GM18907 (cell line): ENCODE measurements at regions not wholly inside any gene's neighbourhood (a gene's known extent, or its start where the extent isn't known, plus 50 kb on each side); places are given as distances from the start of the nearest gene placed in this dataset.

ENCODE experiments used
- ATAC-seq: cut with Tn5 transposase; IDR thresholded peaks from one replicate; pipeline ENCODE4 v1.9.1; 2021; ENCODE audit warnings: mild to moderate bottlenecking, moderate library complexity; ENCODE audit not compliant: unreplicated experiment

DNA sequence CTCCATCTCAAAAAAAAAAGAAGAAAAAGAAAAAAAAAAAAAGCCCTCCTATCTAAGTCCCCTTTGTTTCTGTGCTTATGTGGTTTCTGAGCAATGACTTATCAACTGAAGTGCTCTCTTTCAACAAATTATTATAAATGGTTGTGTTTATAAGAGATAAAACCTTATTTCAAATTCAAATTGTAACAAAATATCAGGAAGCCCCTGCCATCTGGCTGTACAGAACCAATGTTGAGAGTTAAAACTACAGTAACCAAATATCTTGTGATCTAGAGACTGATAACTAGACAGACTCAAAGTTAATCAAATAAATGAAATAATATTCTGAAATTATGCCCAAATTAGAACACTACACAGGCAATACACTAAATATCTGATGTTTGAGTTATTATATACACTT is 143.0 kb upstream of the CPNE8 start:
- ATAC-seq, result no peak

DNA sequence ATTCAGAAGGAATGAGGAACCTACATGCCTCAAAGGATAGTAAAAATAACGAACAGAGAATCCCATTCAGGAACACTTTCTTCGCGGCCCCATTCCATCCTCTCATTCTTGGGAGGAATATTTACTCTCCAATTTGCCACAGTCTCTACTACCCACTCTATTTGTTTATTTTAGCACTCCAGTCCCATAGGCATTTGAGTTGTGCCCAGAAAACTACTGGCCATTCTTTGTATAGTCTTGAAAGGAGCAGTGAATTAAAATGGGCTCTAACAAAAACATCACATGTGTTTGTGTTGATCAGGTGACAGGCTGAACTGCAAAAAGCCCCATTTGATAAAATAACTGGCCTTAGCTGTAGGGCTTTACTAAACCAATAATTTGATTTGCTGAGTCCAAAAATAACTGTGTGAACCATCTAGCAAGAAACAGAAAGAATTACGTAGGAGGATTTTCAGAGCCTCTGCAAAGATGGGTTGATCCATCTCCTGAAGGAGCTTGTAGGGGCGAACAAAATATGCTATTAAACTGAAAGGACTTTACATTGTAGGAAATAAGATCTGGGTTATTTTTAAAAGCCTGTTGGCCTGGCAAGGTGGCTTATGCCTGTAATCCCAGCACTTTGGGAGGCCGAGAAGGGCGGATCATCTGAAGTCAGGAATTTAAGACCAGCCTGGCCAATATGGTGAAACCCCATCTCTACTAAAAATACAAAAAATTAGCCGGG is 142.3 kb upstream of the CPNE8 start:
- no peak for ATAC-seq

DNA sequence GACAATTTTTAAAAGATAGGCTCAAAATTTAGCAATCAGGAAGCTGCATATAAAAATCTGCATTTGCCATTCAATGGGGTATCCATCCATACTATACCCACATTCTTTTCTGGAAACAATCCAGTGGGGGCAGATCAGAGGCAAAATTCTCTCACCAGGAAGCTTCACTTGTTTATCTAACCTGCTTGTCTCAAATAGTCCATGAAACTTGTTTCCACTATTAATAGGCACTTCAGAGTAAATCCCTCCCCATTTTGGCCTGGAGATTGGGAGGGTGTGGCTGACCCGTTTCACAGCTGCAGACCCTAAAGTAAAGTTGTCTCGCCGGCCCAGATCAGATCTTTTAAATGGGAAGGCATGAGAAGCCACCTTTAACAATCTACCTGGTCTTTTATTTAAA is 139.4 kb upstream of the CPNE8 start:
- ATAC-seq, result no peak

DNA sequence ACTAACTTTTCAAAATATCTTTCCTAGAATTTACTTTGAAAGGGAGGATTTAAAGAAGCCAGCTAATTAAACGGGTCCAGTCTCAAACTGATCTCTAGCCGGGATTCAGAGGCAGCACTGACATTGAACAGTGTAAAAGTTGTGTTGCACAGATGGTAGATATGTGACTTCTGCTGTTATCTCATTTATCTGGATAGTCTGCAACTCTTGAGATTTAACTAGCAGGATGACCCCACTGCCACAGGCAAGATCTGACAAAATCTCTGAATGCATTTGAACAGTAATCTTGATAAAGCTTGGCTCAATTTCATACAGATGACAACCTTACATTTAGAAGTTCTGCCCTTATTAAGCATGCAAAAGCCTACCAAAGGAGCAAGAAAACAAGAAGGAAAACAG is 138.0 kb upstream of the CPNE8 start:
- no peak for ATAC-seq

DNA sequence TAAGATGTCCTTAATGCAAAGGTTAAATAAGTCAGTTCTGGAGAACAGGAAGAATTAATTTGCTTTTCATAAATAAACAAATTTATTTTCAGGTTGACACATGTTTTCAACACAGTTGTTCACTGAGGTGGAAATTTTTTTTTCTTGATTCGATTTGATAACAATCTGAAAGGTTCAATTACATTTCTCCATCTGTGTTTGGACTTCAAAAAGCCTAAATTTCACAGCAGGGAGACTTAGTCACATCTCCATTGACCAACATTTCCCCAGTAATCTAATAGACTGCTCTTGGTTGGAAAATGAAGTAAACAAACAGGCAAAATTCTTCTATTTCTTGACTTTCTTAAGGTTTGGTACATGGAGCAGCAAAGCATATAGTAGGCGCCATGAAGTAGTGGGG is 134.9 kb upstream of the CPNE8 start:
- ATAC-seq, result no peak

DNA sequence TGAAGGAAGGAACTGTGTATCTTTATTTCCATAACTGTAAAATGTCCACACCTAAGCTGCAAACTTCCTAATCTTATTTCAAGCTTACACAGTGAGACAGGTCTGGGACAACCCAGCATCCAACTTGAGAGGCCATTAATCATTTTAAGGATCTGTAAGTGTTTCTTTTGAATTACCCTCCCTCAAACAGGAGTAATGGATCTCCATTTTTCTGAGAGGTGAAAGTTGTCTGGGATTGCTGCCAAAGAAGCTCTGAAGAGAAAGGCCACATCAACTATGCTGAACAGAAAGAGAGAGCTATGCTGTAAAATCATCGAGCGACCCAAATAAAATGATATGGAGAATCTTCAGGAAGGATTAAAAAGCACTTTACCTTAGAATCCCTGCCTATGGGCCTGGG is 131.7 kb upstream of the CPNE8 start:
- no peak for ATAC-seq

DNA sequence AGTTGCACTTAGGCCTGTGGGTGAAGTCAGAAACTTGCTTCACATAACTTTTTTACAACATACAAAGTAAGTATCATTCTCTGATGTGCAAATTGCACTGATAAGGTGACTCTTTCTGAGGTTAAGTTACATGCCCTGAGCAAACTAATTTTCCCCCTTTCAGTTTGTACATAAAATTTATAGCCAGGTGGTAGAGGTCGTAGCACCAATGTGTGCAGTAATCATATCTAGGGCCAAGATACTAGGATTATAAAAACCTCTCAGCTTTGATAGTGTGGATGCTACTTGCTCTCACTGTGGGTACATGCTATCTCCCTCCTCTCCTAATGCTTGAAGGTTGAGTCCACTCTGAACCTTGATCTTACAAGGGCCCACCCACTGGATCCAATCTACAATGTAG is 130.7 kb upstream of the CPNE8 start:
- no peak for ATAC-seq

DNA sequence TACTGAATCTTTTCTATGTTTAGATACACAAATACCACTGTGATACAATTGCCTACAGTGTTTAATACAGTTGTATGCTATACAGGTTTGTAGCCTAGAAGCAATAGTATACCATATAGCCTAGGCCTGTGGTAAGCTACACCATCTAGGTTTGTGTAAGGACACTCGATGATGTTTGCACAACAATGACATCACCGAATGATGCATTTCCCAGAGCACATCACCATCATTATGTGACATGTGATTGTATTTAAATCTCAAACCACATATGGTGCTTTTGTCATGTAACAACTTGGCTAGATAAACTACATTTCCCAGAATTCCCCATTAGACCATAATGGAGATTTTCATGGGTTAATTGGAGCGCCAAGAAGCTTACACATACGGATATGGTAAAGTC is 128.4 kb upstream of the CPNE8 start:
- no peak for ATAC-seq

DNA sequence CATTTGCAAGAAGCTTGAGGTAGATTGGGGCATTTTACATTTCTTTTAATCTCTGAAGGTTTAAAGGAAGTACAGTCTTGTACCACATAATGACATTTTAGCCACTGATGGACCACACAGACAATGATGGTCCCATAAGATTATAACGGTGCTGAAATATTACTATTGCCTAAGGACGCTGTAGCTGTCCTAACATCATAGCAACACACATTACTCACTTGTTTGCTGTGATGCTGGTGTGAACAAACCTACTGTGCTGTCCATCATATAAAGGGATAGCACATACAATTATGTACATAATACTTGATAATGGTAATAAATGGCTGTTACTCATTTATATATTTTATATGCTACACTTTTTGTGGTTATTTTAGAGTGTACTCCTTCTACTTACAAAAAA is 127.1 kb upstream of the CPNE8 start:
- ATAC-seq, result no peak

DNA sequence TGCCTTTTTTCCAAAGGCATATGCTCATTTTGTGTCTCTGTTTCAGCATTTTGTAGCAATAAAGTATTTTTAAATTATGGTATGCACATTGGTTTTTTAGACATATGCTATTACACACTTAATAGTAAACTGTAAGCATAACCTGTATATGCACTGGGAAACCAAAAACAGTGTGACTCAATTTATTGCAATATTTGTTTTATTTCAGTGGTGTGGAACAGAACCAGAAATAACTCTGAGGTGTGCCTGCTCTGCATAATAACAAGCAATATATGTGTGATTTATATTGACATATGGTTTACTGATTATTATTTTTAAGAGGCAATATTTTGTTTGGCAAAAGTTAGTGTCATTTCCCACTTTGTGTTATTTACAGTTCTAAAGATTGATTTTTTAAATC is 126.6 kb upstream of the CPNE8 start:
- ATAC-seq, result no peak

DNA sequence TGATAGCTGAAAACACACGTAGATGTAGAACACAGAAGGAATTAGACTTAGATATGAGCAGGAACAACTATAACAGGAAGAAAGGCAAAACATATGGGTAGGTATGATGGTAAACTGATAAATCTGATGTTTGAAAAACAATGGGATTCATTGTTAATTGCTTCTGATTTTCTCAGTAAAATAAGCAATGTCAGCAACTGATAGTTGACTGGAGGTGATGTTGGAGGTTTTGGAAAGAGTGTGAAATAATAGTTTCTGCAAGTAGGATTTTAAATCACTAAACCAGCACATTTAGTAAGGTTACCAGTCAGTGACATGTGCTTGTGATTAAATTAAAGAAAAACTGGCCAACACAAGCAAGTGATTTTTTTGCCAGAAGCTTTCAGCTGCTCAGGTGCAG is 123.0 kb upstream of the CPNE8 start:
- no peak for ATAC-seq

DNA sequence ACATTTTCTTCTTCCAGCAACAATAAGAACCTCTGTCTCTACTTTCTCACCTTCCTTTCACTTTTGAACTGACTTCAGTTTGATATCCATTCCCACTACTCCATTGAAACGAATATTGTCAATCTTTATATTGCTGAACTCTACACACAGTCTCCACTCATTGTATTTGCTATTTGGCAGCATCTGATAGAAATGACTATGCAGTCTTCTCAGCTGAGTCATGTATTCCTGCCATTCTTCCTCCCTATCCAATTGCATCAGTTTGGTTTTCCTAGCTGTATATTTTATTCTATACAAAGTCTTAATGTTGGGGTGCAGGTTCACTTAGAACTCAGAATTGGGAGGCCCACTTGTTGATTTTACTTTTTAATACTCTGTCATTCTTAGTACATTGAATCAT is 107.5 kb upstream of the CPNE8 start:
- no peak for ATAC-seq

DNA sequence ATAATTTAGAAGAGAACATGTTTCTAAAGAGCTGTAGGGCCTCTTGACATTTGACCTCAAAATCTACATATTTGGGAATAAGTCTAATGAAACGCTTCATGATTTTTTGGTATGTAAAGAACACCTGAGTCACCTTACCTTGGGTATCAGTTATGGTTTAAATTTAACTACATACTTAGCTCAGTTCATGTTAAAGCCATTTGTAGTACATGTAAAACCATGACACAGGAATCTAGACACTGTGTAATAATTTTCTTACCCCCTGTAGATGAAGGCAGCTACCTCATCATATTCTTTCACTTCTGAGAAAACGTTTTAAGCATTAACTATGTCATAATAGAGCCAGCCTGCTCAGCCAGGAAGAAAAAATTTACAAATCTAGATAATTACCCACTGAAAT is 105.8 kb upstream of the CPNE8 start:
- no peak for ATAC-seq

DNA sequence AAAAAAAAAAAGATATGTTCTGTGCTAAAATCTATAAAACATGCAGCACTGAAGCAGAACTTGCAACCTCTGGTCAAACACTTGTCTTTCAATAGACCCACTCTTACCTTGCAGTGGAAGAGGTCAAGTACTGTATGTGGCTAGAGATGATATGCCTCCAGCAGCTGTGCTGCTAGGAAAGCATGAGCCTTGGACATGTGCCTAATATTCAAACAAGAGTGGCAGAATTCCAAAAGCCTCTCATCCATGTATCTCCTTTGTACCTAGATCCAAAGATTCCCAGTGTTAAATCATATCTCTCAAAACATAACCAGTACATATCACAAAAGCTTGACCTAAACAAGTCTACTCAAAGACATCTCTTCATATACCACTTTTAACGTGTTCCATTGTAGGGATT is 105.0 kb upstream of the CPNE8 start:
- ATAC-seq, result no peak

DNA sequence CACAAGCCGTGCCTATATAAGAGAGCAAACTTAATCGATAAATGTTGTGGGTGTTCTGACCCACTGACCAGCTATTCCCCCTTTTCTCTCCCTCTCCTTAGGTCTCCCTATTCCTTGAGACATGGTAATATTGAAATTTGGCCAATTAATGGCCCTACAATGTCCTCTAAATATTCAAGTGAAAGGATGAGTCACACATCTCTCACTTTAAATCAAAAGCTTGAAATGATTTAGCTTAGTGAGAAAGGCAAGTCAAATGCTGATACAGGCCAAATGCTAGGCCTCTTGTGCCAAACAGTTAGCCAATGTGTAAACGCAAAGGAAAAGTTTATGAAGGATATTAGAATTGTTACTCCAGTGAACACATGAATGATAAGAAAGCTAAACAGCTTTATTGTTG is 102.2 kb upstream of the CPNE8 start:
- ATAC-seq, result no peak

DNA sequence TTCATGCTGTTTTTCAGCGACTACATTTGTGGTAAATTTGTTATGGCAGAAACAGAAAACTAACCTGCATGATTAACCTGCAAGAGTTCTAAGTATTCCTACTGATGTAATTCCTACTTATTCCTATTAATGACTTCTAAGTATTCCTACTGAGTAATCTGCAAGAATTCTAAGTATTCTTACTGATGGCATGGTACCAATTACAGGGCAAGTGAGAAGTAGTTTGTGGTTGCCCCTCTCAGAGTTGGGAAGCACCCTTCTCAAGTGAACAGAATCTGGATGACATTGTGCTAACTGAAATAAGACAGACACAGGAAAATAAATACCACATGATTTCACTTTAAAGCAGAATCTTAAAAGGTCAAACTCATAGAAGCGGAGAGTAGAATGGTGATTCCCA is 100.9 kb upstream of the CPNE8 start:
- no peak for ATAC-seq

DNA sequence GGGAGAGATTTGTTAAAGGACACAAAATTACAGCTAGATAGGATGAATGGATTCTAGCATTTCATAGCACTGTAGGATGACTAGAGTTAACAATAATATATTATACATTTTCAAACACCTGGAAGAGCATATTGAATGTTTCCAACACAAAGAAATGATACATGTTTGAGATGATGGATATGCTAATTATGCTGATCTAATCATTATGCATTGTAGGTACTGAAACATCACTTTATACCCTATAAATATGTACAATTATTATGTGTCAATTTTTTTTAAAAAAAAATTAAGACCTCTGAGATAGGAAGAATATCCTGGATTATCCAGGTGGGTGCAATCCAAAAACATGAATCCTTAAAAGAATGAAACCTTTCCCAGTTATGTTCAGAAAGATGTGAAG is 100.3 kb upstream of the CPNE8 start:
- no peak for ATAC-seq

DNA sequence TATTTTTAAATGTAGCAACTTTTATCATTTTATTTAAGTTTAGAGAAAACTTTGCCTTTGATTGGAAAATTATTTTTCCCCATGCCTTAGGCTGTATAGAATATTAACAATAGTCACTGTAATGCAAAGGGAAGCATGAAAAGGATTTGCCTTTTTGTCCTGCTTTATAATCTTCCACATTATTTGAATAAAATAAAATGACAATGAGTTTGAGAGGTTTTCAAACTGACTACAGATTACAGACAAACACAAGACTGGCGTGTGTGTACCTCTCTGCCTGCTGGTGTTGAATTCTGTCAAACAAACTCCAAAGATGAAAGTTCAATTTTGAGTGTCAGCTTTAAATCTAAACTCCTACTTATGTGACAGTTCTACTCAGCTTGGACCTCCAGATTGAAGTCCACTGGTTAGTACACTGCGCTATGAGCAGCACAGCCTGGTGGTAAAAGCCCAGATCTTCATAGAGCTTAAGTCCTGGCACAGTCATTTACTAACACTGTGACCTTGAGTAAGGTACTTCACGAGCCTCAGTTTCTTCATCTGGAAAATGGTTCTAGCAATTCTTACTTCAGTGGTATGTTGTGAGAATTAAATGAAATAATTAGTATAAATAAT is 98.3 kb upstream of the CPNE8 start:
- ATAC-seq, result no peak

DNA sequence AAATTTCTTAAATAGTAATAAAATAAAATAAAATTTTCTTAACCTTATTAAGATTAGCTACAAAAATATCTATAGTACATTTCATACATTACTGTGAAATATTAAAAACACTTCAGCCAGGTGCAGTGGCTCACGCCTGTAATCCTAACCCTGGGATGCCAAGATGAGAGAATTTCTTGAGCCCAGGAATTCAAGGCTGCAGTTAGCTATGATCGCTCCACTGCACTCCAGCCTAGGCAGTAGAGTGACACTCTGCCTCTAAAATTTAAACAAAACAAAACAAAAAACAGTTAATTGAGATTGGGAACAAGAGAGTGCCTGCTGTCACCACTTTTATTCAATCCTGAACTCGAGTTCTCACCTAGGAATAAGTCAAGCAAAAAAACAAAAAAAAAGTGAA is 95.0 kb upstream of the CPNE8 start:
- no peak for ATAC-seq

DNA sequence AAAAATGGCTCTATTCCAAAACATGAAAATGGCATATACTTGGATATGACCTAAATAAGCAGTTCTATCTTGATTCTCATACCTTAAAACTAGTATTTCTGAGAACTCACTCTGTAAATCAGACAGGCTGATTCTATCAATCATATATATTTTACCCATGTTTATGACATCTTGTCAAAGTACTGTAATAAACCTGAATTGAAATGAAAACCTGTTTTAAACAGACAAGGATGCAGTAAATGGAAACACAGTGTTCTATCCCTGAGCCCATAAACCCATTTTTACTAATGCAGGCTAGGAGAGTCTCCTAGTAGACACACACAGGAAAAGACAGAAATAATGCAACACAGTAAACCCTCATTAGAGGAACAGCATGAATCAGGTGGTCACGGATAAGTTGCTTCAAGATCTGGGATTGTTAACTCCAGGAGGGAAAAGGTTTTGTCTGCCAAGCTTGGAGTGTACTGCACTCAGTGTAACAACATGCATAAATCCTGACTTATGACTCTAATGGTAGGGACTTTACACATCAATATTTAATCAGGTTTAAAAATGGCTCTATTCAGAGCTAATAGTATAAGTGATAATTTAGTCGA is 93.6 kb upstream of the CPNE8 start:
- no peak for ATAC-seq

DNA sequence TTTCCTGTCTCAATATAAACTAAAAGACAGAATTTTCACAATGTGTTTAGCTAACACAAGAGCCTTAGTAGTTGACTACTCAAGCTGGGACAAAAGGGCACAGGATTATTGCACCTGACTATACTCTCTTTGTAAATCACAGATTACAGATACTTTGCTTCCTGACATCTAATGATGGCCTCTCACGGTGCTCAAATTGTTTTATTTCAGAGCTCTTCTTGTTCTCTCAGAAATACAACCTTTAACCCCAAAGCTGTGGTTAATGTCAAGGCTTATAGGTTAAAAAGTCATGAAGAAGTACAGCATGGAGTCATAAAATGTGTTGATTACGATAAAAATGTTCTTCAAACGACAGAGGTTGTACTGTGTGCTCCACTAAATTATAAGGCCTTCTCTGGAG is 89.9 kb upstream of the CPNE8 start:
- no peak for ATAC-seq

DNA sequence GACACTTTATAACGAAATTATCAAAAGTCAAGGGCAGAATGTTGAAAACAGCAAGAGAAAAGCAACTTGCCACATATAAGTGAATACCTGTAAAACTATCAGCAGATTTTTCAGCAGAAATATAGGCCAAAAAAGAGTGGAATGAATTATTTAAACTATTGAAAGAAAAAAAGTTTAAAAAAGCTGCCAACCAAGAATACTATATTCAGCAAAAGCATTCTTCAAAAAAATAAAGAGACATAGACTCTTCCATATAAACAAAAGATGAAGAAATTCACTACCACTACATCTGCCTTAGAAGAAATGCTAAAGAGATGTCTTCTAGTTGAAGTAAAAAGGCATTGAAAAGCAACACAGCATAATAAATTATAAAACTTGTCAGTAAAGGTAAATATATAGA is 80.6 kb upstream of the CPNE8 start:
- ATAC-seq, result no peak

DNA sequence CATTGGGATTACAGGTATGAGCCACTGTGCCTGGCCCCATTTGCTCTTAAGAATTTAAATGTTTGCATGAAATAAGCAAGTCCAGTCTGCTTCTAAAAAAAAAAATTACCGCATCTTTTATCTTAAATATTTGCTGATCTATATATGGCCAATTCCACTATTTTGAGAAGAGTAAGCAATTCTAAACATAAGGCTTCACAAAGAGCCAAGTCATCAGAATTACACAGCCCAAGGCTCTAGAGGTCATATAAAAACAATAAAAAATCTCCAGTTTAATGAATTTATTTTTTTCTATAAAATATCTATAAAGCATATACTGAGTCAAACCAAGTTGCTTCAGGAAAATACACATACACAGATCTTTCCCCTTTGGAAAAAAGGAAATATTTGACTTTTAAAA is 79.0 kb upstream of the CPNE8 start:
- ATAC-seq, result no peak
